Glutamatergic neuron (in vitro differentiated cells): ENCODE measurements at regions not wholly inside any gene's neighbourhood (a gene's known extent, or its start where the extent isn't known, plus 50 kb on each side); places are given as distances from the start of the nearest gene placed in this dataset.

ENCODE experiments used
- DNase-seq: peaks from one replicate; pipeline ENCODE4 v3.0.0; 2022
- H3K27ac Mint-ChIP-seq: one replicate; pipeline ENCODE4 v1.8.0; 2020; ENCODE audit warnings: mild to moderate bottlenecking, mixed read lengths, inconsistent platforms; ENCODE audit not compliant: unreplicated experiment
- H3K27me3 Mint-ChIP-seq: one replicate; pipeline ENCODE4 v1.8.0; 2020; ENCODE audit warnings: mild to moderate bottlenecking, moderate library complexity, mixed read lengths, inconsistent platforms; ENCODE audit not compliant: unreplicated experiment
- H3K36me3 Mint-ChIP-seq: one replicate; pipeline ENCODE4 v1.8.0; 2020; ENCODE audit warnings: mild to moderate bottlenecking, mixed read lengths, inconsistent platforms; ENCODE audit not compliant: unreplicated experiment
- H3K4me1 Mint-ChIP-seq: one replicate; pipeline ENCODE4 v1.8.0; 2020; ENCODE audit warnings: mild to moderate bottlenecking, low read depth, mixed read lengths, inconsistent platforms; ENCODE audit not compliant: unreplicated experiment
- H3K4me3 Mint-ChIP-seq: one replicate; pipeline ENCODE4 v1.8.0; 2020; ENCODE audit warnings: mild to moderate bottlenecking, mixed read lengths, inconsistent platforms; ENCODE audit not compliant: unreplicated experiment
- H3K9me3 Mint-ChIP-seq: one replicate; pipeline ENCODE4 v1.8.0; 2020; ENCODE audit warnings: mild to moderate bottlenecking, moderate library complexity, mixed read lengths, inconsistent platforms; ENCODE audit not compliant: unreplicated experiment
- TF ChIP-seq, protein P1 (sequence below): fragments of 200-600 bp; sonication (generic); IDR thresholded peaks from one replicate; pipeline ENCODE4 v1.5.0; 2021; ENCODE audit not compliant: partially characterized antibody, unreplicated experiment

DNA sequence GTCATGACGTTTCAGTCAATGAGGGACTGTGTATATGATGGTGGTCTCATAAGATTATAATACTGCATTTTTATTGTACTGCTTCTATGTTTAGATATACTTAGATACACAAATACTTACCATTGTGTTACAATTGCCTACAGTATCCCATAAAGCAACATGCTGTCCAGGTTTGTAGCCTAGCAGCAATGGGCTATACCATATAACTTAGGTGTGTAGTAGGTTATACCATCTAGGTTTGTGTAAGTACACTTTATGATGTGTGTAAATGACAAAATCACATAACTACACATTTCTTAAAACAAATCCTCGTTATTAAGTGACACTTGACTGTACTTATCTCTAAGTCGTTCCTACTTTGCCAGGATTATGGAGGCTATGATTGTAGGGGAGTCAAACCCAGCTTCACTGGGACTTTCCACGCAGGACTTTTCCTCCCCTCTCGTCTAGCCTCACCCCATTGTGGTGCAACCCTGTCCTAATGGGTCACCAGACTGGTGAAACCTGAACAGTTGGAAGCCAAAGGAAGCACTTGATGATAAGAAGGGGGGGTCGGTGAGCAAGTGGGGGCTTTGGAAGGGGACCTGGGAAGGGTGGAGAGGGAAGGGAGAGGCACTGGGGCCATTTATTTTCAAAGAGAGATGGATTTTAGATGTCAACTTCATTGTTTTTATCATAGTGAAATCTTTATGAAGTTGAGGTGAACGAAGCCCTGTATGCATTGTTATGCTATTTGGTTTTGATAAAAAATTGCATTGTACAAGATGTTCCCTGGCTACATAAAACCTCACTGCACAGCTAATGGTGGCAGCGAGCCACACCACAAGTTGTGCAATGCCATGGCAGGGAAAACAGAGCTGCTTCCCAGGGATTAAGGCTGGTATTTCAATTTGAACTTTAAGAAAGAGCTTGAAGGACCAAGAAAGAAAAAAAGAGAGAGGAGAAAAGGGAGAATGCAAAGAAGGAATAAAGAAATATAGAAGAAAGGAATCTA lies 129.1 kb downstream of the EHF start:
- no peak for DNase-seq
- H3K9me3 Mint-ChIP-seq: peaks cover 2% of the 10 kb centered on the region

GRCh38 chr11:34748036-34748435 lies 127.1 kb downstream of the EHF start:
- Mint-ChIP-seq H3K4me3 (no peak overlapping the region), H3K4me1 (no peaks in the 10 kb centered on the region), H3K9me3 (peaks cover 2% of the 10 kb centered on the region), H3K27me3 (no peaks in the 10 kb centered on the region), H3K36me3 (no peaks in the 10 kb centered on the region), H3K27ac (no peak overlapping the region)
- TF ChIP-seq, protein P1, sequence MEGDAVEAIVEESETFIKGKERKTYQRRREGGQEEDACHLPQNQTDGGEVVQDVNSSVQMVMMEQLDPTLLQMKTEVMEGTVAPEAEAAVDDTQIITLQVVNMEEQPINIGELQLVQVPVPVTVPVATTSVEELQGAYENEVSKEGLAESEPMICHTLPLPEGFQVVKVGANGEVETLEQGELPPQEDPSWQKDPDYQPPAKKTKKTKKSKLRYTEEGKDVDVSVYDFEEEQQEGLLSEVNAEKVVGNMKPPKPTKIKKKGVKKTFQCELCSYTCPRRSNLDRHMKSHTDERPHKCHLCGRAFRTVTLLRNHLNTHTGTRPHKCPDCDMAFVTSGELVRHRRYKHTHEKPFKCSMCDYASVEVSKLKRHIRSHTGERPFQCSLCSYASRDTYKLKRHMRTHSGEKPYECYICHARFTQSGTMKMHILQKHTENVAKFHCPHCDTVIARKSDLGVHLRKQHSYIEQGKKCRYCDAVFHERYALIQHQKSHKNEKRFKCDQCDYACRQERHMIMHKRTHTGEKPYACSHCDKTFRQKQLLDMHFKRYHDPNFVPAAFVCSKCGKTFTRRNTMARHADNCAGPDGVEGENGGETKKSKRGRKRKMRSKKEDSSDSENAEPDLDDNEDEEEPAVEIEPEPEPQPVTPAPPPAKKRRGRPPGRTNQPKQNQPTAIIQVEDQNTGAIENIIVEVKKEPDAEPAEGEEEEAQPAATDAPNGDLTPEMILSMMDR: no peak
- DNase-seq: no peak

More for the DNA sequence above, 129.1 kb downstream of the EHF start:
- Mint-ChIP-seq H3K4me1 (no peaks in the 10 kb centered on the region), H3K27me3 (no peaks in the 10 kb centered on the region), H3K36me3 (no peaks in the 10 kb centered on the region), H3K27ac (no peak overlapping the region), H3K4me3 (no peak overlapping the region)
- TF ChIP-seq, protein P1: no peak

DNA sequence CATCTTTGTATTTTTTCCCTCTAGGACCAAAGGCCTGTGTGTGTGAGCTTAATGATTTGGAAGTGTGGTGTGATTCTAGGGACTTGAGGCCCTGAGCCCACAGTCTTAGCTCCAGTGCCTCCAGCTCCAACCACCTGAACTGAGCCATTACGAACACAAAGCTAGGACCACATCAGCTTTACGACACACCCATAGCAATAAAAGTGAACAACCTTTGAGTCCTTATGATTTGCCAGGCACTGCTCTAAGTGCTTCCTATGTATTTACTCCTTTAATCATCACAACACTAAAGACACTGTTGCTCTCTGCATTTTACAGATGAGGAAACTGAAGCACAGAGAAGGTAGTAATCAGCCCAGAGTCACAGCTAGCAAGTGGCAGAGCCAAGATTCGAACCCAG lies 126.4 kb downstream of the EHF start:
- no peaks in the 10 kb centered on the region for H3K4me1 Mint-ChIP-seq

DNA sequence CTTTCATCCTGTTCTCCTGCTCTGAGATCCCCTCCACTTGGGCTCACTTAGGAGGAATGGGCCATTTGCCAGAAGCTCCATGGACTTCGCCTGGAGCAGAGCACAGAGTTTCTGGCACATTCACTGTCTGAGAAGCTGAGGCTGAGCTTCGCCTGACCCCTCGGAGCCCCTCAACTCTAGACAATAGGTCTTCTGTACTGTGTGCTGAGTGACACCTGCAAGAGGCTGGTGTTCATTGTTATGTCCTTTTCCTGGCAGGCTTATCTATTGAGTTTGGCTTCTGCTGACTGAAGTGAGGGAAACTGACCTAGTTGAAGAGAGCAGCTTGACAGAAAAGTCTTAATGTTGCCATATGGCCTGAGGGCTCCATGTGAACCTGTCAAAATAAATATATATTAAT lies 124.3 kb downstream of the EHF start:
- Mint-ChIP-seq H3K27ac (no peak overlapping the region), H3K36me3 (peaks cover 9% of the 10 kb centered on the region), H3K4me3 (no peak overlapping the region), H3K4me1 (no peaks in the 10 kb centered on the region), H3K9me3 (peaks cover 11% of the 10 kb centered on the region), H3K27me3 (peaks cover 5% of the 10 kb centered on the region)
- no peak for DNase-seq
- TF ChIP-seq, protein P1: no peak

More for the DNA sequence above, 126.4 kb downstream of the EHF start:
- Mint-ChIP-seq H3K27ac (no peak overlapping the region), H3K4me3 (no peak overlapping the region), H3K27me3 (no peaks in the 10 kb centered on the region), H3K36me3 (no peaks in the 10 kb centered on the region), H3K9me3 (peaks cover 2% of the 10 kb centered on the region)
- TF ChIP-seq, protein P1: no peak
- no peak for DNase-seq

- TF ChIP-seq, protein P1: no peak
- H3K4me1 Mint-ChIP-seq: no peaks in the 10 kb centered on the region
- peaks cover 5% of the 10 kb centered on the region for H3K27me3 Mint-ChIP-seq
- no peak for DNase-seq
- peaks cover 13% of the 10 kb centered on the region for H3K36me3 Mint-ChIP-seq
- peaks cover 11% of the 10 kb centered on the region for H3K9me3 Mint-ChIP-seq
- H3K4me3 Mint-ChIP-seq: no peak overlapping the region
- no peak overlapping the region for H3K27ac Mint-ChIP-seq
These were observed 123.6 kb downstream of the EHF start for GRCh38 chr11:34744511-34744910.
